LNCaP clone FGC (cell line): ENCODE measurements at regions not wholly inside any gene's neighbourhood (a gene's known extent, or its start where the extent isn't known, plus 50 kb on each side); places are given as distances from the start of the nearest gene placed in this dataset.

Source experiments
- DNase-seq: peaks from one replicate; pipeline ENCODE4 v3.0.0-alpha.2; 2011; ENCODE audit warnings: low read depth
- H3K4me3 ChIP-seq: 2 replicates; pipeline ENCODE4 v1.5.1; 2011; ENCODE audit warnings: mild to moderate bottlenecking, low read depth, low read length, control low read depth
- TF ChIP-seq, protein P1 (sequence below): IDR thresholded peaks from 2 replicates; pipeline ENCODE4 v1.5.1; 2012; ENCODE audit warnings: mild to moderate bottlenecking; ENCODE audit not compliant: control insufficient read depth, insufficient read depth; ENCODE audit errors: extremely low read depth

DNA sequence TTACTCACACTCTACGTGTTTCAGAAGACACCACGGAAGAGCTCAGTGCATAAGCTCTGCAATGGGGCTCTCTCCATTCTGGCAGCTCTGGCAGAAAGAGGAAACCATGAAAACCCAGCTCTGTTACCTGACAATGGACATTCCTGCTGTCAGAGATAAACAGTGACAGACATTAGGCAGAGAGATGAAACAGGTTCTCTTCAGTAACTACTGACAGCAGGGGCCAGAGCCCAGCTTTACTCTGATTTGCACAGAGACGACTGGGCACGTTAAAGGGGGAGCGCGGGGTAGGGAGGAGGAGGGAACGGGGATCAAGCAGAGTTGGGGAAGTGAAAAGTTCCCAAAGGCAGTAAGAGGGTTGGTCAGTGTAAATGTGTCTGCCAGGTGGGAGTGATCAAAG is 206.1 kb downstream of the RAMP3 start:
- no peak overlapping the region for H3K4me3 ChIP-seq
- TF ChIP-seq, protein P1, sequence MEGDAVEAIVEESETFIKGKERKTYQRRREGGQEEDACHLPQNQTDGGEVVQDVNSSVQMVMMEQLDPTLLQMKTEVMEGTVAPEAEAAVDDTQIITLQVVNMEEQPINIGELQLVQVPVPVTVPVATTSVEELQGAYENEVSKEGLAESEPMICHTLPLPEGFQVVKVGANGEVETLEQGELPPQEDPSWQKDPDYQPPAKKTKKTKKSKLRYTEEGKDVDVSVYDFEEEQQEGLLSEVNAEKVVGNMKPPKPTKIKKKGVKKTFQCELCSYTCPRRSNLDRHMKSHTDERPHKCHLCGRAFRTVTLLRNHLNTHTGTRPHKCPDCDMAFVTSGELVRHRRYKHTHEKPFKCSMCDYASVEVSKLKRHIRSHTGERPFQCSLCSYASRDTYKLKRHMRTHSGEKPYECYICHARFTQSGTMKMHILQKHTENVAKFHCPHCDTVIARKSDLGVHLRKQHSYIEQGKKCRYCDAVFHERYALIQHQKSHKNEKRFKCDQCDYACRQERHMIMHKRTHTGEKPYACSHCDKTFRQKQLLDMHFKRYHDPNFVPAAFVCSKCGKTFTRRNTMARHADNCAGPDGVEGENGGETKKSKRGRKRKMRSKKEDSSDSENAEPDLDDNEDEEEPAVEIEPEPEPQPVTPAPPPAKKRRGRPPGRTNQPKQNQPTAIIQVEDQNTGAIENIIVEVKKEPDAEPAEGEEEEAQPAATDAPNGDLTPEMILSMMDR = no peak
- DNase-seq = no peak

DNA sequence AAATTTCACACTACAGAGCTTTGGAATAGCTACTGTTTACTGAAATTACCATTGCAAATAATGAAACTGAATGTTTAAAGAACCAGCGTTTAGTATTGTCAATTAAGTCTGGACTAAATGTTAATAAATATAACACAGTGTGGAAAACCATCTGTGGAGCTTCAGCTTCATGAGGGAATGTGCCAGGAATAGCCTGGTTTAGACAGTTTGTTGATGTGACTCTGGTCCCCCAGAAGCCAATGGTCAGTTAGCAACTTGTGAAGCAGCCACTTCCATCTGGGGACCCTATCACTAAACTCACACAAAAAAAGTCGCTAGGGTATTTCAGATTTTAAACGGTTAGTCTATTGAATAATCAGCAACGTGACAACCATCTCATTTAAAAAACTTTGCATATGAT is 207.8 kb downstream of the RAMP3 start:
- no peak overlapping the region for H3K4me3 ChIP-seq
- no peak for DNase-seq
- TF ChIP-seq, protein P1 = no peak

DNA sequence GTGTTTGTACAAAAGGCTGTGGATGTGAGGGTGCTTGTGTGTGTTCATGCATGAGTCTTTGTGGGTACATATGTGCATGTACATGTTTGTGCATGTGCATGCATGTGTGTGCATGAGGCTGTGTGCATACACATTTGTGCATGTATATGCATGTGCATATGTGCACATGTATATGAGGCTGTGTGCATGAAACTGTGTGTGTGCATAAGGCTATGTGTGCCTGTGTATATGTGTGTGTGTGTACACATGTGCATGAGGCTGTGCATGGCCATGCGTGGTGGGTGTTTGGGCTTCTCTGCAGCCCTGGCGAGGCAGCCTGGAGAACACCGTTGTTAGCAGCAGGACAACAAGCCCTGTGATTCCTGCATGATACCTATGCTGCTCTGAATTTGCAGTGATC is 207.7 kb upstream of the ADCY1 start:
- TF ChIP-seq, protein P1 = no peak
- H3K4me3 ChIP-seq = no peak overlapping the region
- no peak for DNase-seq

DNA sequence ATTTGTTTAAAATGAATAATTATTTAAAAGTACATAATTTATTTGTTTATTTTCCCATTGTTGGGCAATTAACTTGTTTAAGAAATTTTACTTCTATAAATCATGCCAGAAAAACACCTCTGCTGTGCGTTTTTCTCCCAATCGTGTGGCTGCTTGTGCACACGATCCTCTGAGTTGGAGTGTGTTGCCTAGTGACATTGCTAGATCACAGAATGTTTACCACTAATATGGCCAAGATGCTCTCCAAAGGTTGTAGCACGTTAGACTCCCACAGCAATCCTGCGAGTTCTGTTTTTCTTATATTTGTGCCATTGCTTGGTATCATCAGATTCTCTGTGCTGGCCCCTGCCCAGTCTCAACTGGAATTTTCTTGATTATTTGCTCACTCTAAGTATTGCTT is 207.1 kb upstream of the ADCY1 start:
- TF ChIP-seq, protein P1 = no peak
- no peak overlapping the region for H3K4me3 ChIP-seq
- DNase-seq = no peak

DNA sequence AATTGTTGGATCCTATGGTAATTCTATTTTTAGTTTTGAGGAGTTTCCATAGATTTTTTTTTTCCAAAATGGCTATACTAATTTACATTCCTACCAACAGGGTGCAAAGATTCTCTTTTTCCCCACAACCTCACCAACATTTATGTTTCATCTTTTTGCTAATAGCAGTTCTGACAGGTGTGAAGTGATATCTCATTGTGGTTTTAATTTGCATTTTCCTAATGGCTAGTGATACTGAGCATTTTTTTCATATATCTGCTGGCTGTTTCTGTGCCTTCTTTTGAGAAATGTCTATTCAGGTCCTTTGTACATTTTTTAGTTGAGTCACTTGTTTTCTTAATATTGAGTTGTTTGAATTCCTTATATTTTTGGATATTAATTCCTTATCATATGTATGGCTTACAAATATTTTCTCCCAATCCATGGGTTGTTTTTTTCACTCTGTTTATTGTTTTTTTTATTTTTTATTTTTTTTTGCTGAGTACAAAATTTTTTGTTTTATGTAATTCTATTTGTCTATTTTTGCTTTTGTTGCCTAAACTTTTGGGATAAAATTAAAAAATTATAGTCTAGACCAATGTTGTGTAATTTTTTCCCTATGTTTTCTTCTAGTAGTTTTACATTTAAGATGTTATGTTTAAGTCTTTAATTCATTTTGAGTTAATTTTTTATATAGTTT is 205.9 kb upstream of the ADCY1 start:
- DNase-seq = no peak
- TF ChIP-seq, protein P1 = no peak
- no peak overlapping the region for H3K4me3 ChIP-seq

DNA sequence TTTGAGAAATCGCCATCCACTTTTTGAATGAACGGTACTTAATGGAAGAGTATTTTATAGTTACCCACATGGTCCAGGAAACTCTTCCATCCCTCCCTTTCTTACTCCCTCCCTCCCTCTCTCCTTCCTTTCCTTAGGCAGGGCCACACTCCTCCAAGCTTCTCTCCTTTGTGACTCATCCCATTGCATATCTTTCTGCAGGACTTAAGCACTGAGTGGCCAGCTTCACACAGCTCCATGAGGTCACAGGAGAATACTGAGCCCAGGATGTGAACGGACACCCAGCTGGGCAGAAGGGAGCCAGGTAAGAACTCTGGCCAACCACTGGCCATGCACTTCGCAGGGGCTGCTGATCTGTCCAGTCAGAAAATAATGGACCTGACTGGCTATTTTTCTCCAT is 189.7 kb upstream of the ADCY1 start:
- TF ChIP-seq, protein P1 = no peak
- no peak for DNase-seq

DNA sequence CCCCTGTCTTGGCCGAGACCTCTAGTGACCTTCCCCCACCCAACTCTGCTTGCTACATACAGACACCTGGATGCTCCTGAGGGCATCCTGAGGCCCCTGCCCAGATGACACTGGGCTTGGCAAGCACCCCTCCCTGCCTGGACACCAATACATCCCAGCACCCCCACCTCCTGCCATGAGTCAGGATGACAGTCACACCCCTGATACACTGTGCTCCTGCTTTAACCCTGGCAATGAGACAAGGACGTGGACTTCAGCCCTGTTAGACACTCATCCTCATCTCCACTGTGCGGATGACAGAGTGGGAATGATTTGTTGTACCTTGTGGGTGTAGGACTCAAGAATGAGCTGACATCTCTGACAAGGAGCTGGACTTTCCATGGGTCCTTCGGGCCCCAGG is 186.3 kb upstream of the ADCY1 start:
- no peak for DNase-seq
- H3K4me3 ChIP-seq = no peak overlapping the region
- TF ChIP-seq, protein P1 = no peak

More for the DNA sequence above, 189.7 kb upstream of the ADCY1 start:
- no peak overlapping the region for H3K4me3 ChIP-seq
